AG20443 (cell line): ENCODE measurements at regions not wholly inside any gene's neighbourhood (a gene's known extent, or its start where the extent isn't known, plus 50 kb on each side); places are given as distances from the start of the nearest gene placed in this dataset.
"Not testable (repeated sequence)": the region's sequence is repeated elsewhere in the genome, so short reads cannot be mapped to it uniquely, and the experiment has no call there.

Experiments
- DNase-seq: peaks from one replicate; pipeline ENCODE4 v3.0.0; 2012; ENCODE audit warnings: low spot score, mixed read lengths

GRCh38 chr12:9308745-9309144, 100.5 kb upstream of the PZP start:
- not testable (repeated sequence) for DNase-seq

GRCh38 chr12:9308163-9308562, 100.0 kb upstream of the PZP start:
- not testable (repeated sequence) for DNase-seq

- not testable (repeated sequence) for DNase-seq
Observed at GRCh38 chr12:9307255-9307654, 99.1 kb upstream of the PZP start.

- DNase-seq, result not testable (repeated sequence)
Observed at GRCh38 chr12:9306004-9306403, 97.8 kb upstream of the PZP start.

- DNase-seq, result not testable (repeated sequence)
Observed at GRCh38 chr12:9304540-9304939, 96.3 kb upstream of the PZP start.

GRCh38 chr12:9295872-9296271, 87.7 kb upstream of the PZP start:
- DNase-seq, result not testable (repeated sequence)

GRCh38 chr12:9294072-9294620, 86.0 kb upstream of the PZP start:
- DNase-seq, result not testable (repeated sequence)

- DNase-seq, result not testable (repeated sequence)
Observed at GRCh38 chr12:9293391-9293790, 85.2 kb upstream of the PZP start.

GRCh38 chr12:9289984-9290383, 81.8 kb upstream of the PZP start:
- DNase-seq, result not testable (repeated sequence)

- not testable (repeated sequence) for DNase-seq
Observed at GRCh38 chr12:9284724-9285123, 76.5 kb upstream of the PZP start.

GRCh38 chr12:9284197-9284596, 76.0 kb upstream of the PZP start:
- not testable (repeated sequence) for DNase-seq

- DNase-seq, result not testable (repeated sequence)
Observed at GRCh38 chr12:9283346-9284095, 75.3 kb upstream of the PZP start.

- DNase-seq, result no peak
Observed at GRCh38 chr12:9276990-9277389, 68.8 kb upstream of the PZP start.

- no peak for DNase-seq
Observed at GRCh38 chr12:9273276-9273675, 65.1 kb upstream of the PZP start.

GRCh38 chr12:9271875-9272274, 63.7 kb upstream of the PZP start:
- no peak for DNase-seq

- DNase-seq, result no peak
Observed at GRCh38 chr12:9264546-9264945, 56.4 kb upstream of the PZP start.

- DNase-seq, result no peak
Observed at GRCh38 chr12:9260931-9261330, 52.7 kb upstream of the PZP start.

GRCh38 chr12:9258676-9259075, 50.5 kb upstream of the PZP start:
- no peak for DNase-seq
